GM18519 (cell line): ENCODE measurements at regions not wholly inside any gene's neighbourhood (a gene's known extent, or its start where the extent isn't known, plus 50 kb on each side); places are given as distances from the start of the nearest gene placed in this dataset.

Source experiments
- ATAC-seq: cut with Tn5 transposase; IDR thresholded peaks from one replicate; pipeline ENCODE4 v1.9.1; 2021; ENCODE audit warnings: mild to moderate bottlenecking, moderate library complexity; ENCODE audit not compliant: unreplicated experiment, low FRiP score

DNA sequence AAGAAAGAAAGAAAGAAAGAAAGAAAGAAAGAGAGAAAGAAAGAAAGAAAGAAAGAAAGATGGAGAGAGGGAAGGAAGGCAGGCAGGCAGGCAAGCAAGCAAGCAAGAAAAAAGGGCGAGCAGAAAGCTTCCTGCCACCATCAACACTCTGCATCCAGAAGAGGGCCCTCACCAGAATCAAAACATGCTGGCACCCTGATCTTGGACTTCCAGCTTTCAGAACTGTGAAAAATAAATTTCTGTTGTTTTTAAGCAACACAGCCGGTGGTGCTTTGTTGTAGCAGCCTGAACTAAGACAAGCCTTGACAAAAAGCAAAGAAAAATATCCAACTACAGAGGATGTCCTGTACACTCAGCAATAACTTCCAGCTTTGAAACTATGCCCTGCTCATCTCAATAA, 401.7 kb downstream of the LRATD1 start:
- no peak for ATAC-seq

DNA sequence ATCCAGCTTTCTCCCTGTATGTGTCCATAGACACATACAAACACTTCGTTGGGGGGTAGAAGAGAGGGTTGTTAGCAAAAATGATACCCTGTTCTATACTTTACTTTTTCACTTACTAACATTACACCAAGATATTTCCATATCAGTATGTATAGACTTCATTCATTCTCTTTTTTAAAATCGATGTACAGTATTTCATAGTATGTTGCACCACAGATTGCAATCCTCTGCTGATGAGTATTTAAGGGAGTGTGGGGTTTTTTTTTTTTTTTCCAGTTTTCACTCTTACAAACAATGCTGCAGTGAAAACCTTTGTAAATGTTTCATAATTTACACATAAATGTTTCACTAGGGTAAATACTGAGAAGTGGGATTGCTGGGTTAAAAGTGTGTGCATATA, 402.3 kb downstream of the LRATD1 start:
- ATAC-seq: no peak

DNA sequence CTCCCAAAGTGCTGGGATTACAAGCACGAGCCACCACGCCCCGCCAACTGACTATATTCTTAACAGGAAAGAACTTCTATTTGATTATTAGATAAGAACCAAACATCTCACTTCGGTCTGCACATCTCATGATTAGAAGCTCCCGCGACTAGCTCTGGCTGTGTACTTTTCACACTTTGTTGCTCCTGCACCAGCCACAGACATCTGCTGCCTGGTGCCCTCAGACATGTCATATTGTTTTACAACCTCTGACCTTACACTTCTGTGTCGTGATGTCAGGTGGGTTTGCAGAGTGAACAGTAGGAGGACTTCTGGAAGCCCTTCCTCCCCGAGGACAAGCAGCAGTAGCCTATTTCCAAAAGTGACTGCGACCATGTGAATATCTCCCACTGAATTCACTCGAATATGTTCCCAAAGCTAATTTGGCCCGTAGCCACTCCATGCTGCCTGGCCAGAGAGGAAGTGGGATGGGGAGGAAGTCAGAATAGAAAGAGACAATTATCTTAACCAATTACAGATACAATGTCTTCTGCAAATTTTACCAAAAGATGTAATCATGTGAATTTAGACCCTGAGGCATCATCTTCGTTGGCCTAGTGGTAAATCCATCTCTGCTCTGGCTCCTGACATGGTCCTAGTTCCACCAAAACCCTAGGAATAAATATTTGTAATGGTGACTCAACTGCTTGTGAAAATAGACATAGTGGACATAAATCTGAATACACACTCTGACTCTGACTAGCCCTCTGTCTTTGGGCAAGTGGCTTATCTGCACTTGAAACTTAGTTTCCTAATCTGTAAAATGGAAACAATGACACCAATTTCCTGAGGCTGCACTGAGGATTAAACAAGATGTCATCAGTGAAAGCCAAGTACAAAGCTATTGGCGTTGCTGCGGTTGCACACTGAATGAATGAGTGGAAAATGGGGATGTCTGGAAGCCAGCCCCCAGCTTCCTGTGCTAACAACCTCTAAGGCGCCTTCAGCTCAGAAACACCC, 406.1 kb downstream of the LRATD1 start:
- ATAC-seq: no peak

DNA sequence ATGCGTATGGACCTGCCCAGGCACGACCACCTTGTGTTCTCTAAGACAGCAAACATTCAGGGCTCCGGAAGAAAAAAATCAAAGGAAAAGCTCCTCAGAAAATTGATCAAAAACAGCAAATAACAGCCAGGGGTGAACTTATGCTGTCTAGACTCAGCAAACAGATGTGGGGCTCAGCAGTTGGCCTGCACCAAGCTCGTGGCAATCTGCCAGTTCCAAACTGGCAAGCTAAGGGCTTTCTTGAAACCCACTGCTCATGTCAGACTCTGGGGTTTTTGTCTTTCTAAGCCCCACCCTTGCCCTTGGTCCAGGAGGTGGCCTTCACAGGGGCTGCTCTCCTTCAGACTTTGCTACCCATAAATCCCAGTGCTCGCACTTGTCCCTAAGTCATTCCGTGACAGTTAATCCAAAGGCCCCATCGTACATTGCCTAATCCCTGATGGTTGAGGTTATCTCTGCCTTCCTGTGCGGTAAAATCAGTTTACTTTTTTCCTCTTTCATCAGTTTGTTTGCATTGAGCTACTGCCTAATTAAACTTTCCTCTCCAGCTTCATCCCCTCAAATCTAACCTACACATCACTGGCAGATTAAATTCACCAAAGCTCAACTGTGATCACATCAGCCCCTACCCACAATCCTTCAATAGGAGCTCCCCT, 408.0 kb downstream of the LRATD1 start:
- ATAC-seq: no peak

DNA sequence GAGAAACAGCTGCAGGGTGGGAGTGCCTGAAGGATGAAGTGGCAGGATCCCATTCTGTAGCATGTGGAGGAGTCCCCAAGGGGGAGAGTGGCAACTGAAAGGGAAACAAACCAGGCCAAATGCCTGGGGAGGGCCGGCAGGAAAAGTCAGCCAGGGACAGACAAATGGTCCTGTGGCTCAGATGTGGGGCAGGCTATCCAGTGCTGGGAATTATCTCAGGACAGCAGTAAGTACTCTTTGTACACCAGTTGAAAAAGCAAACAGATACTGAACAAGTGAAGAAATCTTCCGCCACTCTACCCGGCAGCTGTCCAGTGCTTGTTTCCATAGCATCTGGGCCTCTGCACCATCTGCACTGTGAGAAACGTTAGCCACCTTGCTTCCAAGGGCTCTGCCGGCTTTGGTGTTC, 408.9 kb downstream of the LRATD1 start:
- ATAC-seq: no peak

DNA sequence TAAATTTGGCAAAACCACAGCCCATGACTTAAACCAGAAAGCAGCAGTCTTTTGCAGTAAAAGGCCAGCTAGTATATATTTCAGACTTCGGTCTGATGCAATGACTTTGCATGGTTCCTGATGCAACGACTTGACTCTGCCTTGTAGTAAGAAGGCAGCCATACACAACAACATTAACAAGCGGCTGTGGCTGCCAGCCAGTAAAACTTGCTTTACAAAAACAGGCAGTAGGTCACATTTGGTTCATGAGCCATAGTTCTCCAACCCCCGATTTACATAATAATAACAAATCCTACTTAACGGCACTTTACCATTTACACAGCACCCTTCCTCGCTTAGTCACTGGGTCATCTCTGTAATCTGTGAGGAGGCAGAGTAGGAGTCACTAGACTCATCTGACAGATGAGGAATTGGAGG, 410.3 kb downstream of the LRATD1 start:
- ATAC-seq: no peak

DNA sequence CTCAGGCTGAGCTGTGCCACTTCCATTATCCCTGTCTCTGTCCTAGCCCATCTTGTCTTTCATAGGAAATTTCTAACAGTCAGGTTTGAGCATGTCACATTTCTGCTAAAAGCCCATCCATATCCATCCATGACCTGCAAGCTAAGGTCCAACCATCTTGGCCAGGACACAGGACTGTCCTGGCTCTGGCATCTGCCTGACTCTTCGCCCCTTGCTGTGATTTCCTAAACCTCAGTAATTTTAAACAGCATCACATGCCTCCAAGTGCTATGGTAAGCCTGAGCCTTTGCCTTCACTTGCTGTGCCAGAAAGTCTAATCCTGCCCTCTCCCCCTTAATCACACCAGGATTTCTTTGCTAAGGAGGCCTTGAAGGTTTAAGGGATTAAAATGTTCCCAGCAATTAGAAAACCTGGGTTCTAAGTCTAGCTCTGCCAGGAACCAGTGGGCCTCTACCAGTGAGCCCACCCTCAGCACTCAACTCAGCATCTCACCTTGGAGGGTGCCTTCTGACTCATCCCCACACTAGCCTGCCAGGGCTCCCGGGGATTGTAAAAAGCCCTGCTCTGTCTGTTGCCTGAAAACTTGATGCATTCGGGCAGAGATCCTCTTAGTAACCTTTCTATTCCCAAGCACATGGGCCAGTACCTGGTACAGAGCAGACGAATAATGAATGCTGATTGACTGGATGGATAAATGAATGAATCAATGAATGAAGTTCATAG, 411.0 kb downstream of the LRATD1 start:
- ATAC-seq: no peak

DNA sequence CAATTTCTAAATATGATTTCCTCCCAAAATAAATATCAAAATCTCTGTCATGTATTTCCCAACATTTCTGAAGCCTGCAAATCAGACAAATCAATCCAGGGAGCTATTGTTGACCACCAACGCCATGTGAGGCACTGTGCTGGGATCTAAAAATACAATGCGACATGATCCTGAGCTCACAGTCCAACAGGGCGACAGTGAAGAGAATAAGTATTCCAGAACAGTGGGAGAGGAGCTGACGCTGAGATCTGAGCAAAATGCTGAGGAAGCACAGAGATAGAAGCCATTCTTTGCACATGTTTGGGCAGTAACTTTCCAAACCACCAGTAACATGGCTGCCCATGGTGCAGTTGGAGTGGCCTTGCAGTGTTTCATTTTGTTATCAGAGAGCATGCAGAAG, 412.5 kb downstream of the LRATD1 start:
- no peak for ATAC-seq

DNA sequence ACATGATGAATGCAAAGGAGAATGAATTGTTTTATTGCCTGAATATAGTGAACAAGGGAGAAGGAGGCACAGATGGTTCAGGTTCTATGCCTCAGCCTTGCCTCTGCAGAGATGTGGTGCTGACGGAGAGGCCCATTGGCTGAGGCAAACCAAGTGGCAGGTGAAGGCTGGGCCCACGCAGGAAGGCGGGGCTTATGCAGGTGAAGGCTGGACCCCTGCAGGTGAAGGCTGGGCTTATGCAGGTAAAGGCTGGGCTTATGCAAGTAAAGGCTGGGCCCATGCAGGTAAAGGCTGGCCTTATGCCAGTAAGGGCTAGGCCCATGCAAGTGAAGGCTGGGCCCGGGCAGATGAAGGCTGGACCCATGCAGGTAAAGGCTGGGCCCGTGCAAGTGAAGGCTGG, 414.7 kb downstream of the LRATD1 start:
- ATAC-seq: no peak

DNA sequence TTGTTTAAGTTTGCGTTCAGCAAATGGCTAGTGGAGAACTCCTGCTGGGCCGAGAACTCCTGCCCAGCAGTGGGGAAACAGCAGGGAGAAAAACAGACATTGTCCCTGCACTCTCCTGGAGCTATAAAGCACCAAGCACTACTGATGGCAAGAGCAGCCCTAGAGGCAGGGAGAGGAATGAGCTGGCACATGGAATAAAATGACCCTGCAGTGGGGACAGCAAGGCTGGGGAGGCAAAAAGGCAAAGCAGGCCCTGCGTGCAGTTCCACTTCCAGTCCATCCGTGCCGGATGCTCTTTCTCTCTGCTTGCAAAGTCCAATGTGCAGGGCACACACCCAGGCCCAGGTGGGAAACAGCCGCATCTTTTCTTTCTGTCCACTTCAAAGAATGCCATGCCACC, 415.5 kb downstream of the LRATD1 start:
- ATAC-seq: no peak

DNA sequence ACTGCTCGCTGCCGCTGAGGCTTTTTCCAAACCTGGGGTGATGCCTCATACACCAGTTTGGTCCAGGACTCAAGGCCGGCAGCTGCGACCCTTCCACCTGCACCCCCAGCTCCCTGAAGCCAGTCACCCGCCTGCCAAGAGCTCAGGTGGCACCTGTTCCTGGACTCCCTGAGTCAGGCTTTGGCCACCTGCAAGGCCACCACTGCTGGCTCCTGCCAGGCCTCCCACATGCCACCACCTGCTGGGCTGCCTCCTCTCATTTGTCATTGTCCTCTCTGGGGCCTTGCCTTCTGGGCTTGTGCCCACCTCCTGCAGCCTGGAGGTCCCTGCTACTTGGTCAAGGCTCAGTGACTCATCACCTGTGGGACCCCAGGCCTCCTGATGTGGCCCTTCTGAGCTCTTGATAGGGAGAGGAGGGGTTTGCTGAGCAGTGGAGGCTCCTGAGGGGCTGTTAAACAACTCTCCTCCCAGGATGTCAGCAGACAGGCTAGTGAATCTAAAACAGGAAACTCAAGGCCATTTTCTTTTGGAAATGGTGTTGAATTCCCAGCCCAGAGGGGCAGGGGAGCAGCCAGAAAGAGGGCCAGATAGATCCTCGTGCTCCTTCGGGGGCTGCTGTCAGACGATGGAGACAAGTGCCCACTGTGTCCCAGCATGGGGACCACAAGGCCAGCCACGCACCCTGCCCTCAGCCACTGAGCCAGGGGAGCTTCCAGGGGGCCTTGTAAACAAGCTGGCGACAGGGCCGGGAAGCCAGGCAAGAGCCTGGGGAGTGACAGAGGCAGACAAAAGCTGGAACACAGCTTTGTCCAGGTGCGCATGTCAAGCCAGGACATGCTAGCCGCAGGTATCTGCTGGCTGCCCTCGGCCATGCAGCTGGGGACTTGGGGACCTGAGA, 416.8 kb downstream of the LRATD1 start:
- no peak for ATAC-seq

DNA sequence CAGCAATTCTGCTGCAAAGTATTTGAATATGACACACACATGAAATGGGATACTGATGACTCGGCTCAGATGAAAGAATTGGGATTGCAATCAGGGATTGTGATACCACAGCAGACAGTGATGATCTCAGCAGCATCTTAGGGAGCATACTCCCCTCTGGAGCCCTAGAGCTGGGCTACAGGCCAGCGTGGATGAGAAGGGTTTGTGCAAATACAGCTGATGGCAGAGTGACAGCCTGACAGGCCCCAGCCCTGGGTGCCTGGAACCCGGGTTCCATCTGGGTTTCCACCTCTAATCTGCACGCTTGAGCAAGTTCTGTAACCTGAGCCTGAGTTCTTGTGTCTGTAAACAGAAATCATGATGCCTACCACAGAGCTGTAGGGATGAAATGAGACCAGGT, 418.0 kb downstream of the LRATD1 start:
- ATAC-seq: no peak

DNA sequence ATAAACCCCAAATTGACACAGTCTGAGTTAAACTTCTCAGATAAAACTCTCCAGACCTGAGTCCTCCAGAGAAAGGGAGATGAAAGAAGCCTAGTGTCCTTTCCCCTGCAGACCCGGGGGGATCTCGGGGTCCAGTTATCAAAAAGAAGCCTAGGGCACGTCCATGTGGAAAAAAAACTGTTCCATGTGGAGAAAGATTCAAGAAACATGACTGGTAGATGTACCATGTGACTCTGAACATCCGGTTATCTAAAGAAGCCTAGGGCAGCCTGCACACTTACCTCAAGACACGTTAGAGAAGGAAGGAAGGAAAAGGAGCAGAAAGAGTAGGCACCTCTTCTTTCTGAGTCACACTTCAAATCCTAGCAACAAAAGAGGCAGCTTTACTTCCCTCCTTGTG, 421.0 kb downstream of the LRATD1 start:
- ATAC-seq: no peak

DNA sequence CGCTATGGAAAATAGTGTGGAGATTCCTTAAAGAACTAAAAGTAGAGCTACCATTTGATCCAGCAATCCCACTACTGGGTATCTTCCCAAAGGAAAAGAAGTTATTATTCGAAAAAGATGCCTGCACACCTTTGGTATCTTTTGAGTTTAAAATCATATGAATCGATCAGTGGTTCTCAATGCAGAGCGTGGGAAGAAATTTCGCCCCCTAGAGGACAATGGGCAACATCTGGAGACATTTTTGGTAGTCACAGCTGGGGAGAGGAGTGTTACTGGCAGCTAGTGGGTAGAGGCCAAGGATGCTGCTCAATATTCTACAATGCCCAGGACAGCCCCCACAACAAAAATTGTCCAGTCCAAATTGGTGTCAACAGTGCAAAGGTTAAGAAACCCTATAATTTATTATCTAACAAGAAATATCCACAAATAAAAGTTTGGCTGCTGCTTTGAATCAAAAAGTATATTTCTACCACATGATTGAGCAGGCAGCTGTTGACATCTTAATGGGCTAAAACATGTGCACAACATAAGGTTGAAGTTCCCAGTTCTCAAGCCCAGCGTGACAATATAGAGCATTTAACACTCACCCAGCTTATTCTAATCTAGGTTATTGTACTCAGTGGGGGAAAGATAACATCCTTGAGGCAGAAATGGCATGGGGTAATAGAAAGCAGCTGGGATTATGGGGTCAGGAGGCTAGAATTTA, 425.7 kb downstream of the LRATD1 start:
- peak; percentile 83 for ATAC-seq

DNA sequence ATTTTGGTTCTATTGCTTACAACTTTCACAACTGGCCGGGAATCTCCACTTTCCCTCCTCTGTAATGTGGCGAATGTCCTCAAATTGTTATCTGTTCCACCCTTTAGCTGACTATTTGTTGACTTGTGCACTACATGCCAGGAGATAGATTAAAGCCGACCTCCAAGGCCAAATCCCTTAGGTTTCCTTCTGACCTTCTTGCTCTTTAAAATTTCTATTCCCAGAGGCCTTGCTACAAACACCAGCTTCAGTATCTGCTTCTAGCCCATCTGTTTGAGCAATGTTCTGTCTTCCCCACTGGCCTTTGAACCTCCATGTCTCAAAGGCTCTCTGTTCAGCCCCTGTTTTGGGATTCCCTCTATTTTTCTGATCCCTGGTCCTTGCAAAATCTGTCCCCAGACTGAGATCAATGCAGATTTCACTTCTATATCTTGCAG, 426.2 kb downstream of the LRATD1 start:
- no peak for ATAC-seq

DNA sequence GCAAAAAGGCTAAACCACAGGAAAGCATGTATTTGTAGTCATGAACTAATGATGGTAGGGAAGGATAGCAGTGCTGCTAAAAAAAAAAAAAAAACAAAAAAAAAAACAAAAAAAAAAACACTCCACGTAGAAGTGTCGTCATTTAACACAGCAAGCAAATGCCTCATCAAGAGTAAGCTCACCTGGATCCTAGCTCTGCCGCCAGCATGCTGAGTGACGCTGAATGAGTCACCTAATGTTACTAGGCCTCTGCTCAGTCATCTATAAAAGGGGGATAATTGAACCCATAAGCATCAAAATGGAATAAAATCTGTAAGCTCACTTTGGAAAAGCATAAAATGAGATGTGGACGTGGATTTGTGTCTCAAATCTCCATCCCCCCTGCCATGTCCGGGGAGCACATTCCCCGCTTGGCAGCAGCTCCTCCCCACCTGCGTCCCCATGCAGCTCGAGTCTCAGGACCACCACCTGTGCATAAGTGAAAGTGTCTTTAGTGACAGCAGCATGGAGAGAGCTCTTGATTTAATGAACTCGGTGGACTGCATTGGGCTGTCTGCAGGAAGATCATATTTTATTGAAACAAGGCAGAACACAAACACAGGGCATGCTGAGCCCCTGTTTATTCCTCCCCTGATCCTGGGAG, 427.5 kb downstream of the LRATD1 start:
- ATAC-seq: no peak

DNA sequence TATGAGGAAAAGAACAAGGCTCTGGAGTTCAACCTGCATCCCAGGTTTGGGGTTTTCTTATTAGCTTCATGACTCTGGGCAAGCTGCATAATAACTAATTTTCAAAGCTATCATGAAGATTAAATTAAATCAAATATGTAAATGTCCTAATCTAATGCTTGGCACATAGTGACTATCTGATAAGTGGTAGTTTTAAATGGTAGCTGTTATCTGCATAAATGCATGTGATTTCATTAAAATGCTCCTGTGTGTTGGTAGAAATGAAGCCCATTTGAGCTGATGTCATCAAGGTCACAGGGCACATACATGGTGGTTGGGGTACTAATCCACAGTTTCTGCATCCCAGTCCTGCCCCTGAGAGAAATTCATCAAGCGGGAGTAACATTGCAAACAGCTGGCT, 428.8 kb downstream of the LRATD1 start:
- no peak for ATAC-seq

DNA sequence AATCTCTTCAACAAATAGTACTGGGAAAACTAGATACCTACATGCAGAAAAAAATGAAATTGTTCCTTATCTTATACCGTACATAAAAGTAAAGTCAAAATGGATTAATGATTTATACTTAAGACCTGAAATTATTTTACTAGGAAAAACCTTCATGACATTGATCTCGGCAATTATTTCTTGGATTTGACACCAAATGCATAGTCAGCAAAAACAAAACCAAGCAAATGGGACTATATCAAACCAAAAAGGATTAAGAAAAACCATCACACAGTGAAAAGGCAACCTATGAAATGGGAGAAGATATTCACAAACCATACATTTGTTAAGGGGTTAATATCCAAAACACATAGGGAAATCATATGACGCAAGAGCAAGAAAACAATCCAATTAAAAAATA, 433.6 kb downstream of the LRATD1 start:
- no peak for ATAC-seq

DNA sequence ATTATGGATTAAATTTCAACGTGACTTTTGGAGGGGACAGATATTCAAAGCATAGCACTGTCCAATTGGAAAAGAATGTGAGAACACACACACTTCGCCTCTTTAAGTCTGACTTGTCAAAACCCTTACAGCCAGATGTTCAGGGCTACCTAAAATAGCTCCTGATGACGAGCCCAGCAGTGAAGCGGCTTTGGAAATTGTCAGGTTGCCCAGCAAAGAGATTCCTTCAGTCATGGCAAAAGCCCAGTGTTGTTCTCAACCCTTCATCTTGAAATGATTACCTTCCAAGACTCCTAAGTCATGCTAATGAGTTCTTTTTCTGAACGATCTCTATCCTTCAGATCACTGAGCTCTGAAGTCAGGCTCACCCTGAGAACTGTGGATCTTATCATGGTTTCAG, 436.6 kb downstream of the LRATD1 start:
- no peak for ATAC-seq
